HUES6 (cell line): ENCODE measurements at regions not wholly inside any gene's neighbourhood (a gene's known extent, or its start where the extent isn't known, plus 50 kb on each side); places are given as distances from the start of the nearest gene placed in this dataset.
"Not testable (repeated sequence)": the region's sequence is repeated elsewhere in the genome, so short reads cannot be mapped to it uniquely, and the experiment has no call there.

Experiments
- H3K27ac ChIP-seq: 2 replicates; pipeline ENCODE4 v1.7.0; 2013; ENCODE audit warnings: low read depth, mild to moderate bottlenecking, low read length, inconsistent platforms
- H3K27me3 ChIP-seq: 2 replicates; pipeline ENCODE4 v1.6.1; 2013; ENCODE audit warnings: low read length; ENCODE audit not compliant: control insufficient read depth, insufficient read depth
- H3K36me3 ChIP-seq: 2 replicates; pipeline ENCODE4 v1.6.1; 2013; ENCODE audit warnings: low read length; ENCODE audit not compliant: control insufficient read depth, insufficient read depth
- H3K4me1 ChIP-seq: 2 replicates; pipeline ENCODE4 v1.6.1; 2013; ENCODE audit warnings: low read length; ENCODE audit not compliant: control insufficient read depth, insufficient read depth
- H3K4me3 ChIP-seq: 2 replicates; pipeline ENCODE4 v1.5.1; 2013; ENCODE audit warnings: low read depth, low read length
- H3K9ac ChIP-seq: one replicate; pipeline ENCODE4 v1.6.1; 2013; ENCODE audit warnings: mild to moderate bottlenecking, low read length
- H3K9me3 ChIP-seq: 2 replicates; pipeline ENCODE4 v1.6.1; 2013; ENCODE audit warnings: low read depth, low read length; ENCODE audit not compliant: control insufficient read depth, insufficient read depth

DNA sequence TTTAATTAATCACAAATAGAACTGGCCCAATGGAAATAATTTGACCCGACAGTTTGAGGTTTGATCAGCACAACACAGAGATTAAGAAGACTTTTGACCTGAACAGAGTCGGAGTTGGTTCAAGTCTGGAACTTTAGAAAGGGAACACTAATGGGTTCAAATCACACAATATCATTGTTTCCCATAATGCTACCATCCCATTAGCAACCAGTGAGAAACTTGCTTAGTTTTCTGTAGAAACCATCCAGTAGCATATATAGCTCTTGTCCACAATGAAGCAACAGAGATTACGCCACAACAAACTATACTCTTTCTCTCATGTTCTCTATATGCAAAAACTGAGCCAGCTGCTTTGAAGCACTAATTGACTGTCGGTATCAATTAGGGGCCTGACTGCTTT is 376.9 kb upstream of the SPRY2 start:
- H3K27ac ChIP-seq = no peak overlapping the region
- no peaks in the 10 kb centered on the region for H3K27me3 ChIP-seq
- H3K9me3 ChIP-seq = peaks cover 2% of the 10 kb centered on the region; the same call in 1 of the 2 replicates
- H3K36me3 ChIP-seq = no peaks in the 10 kb centered on the region
- no peak overlapping the region for H3K9ac ChIP-seq
- H3K4me3 ChIP-seq = no peak overlapping the region
- H3K4me1 ChIP-seq = peaks cover 12% of the 10 kb centered on the region; the same call in 1 of the 2 replicates

DNA sequence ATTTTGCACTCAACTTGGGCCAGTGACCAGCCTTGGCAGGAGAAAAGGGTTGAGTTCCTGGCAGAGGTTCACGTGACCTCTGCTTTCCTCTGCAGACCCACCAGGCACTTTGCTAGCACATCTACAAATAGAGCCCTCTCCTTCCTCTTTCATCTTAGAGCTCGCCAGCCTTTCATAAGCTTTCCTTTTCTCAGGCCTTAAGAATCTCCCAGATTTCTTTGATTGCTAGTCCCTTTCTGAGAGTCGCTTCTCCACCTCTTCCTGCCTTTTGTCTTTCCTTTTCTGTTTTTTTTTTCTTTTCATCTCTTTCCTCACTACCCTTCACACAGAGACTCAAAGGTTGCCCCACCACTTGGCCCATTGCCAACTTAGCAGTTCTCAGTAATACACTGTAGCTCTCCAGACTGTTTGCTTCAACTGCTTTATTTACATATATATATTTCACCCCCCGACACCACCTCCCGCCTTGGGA is 375.7 kb upstream of the SPRY2 start:
- Histone ChIP-seq H3K9me3 (peaks cover 5% of the 10 kb centered on the region; the same call in 1 of the 2 replicates), H3K4me1 (peaks cover 12% of the 10 kb centered on the region; the same call in 1 of the 2 replicates), H3K4me3 (no peak overlapping the region), H3K36me3 (no peaks in the 10 kb centered on the region), H3K27me3 (no peaks in the 10 kb centered on the region), H3K27ac (no peak overlapping the region), H3K9ac (no peak overlapping the region)

DNA sequence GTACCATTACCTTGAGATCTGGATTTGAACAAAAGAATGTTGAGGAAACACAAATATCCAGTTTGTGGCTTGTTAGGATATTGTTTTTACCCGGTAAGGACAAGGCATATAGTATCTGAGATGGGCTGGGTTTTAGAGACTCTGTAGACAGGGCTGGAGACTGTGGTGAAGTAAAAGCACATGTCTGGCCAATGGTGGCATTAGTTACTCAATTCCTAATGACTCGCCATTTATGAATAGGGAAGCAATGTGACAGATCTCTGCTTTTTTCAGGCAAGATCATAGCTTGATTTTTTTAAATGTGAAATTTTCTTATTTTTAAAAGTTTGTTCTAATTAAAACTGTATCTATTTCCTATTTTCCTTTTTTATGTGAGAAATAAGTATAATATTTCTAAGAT is 371.1 kb upstream of the SPRY2 start:
- no peak overlapping the region for H3K9ac ChIP-seq

GRCh38 chr13:80708791-80709190 is 367.9 kb upstream of the SPRY2 start:
- no peak overlapping the region for H3K9ac ChIP-seq
- H3K9me3 ChIP-seq = peaks cover 17% of the 10 kb centered on the region; the same call in 1 of the 2 replicates
- H3K4me3 ChIP-seq = no peak overlapping the region
- H3K36me3 ChIP-seq = no peaks in the 10 kb centered on the region
- H3K4me1 ChIP-seq = no peaks in the 10 kb centered on the region
- H3K27me3 ChIP-seq = no peaks in the 10 kb centered on the region
- no peak overlapping the region for H3K27ac ChIP-seq

More for the DNA sequence above, 371.1 kb upstream of the SPRY2 start:
- no peak overlapping the region for H3K4me3 ChIP-seq
- H3K27me3 ChIP-seq = no peaks in the 10 kb centered on the region
- no peak overlapping the region for H3K27ac ChIP-seq
- no peaks in the 10 kb centered on the region for H3K36me3 ChIP-seq
- peaks cover 14% of the 10 kb centered on the region; the same call in 1 of the 2 replicates for H3K9me3 ChIP-seq
- H3K4me1 ChIP-seq = peaks cover 11% of the 10 kb centered on the region; the same call in 1 of the 2 replicates

DNA sequence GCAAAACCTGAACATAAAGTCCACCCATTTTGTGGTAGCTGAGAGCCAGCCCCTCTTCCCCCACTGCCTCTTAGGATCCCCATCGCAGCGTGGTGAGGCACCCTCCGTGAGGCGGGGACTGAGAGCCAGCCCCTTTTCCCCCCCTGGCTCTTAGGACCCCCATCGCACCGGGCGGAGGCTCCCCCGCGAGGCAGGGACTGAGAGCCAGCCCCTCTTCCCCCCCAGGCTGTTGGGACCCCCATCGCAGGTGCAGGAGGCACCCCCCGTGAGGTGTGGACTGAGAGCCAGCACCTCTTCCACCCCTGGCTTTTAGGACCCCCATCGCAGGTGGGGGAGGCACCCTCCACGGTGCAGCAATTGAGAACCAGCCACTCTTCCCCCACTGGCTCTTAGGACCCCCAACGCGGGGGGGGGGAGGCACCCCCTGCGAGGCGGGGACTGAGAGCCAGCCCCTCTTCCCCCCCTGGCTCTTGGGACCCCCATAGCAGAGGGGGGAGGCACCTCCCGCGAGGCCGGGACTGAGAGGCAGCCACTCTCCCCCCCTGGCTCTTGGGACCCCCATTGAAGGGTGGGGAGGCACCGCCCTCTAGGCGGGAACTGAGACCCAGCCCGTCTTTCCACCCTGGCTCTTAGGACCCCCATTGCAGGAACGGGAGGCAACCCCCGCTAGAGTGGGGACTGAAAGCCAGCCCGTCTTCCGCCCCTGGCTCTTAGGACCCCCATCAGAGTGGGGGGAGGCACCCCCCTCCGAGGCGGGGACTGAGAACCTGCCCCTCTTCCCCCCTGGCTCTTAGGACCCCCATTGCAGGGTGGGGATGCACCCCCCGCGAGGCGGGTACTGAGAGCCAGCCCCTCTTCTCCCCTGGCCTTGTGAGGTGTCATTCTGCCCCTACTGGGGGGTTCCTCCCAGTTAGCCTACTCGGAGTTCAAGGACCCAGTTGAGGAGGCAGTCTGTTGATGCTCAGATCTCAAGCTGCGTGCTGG is 366.4 kb upstream of the SPRY2 start:
- Histone ChIP-seq H3K4me1 (no peaks in the 10 kb centered on the region), H3K27ac (no peak overlapping the region), H3K4me3 (no peak overlapping the region), H3K9ac (no peak overlapping the region), H3K9me3 (peaks cover 12% of the 10 kb centered on the region; the same call in 1 of the 2 replicates), H3K27me3 (no peaks in the 10 kb centered on the region), H3K36me3 (no peaks in the 10 kb centered on the region)

- H3K4me3 ChIP-seq = no peak overlapping the region
- H3K27ac ChIP-seq = no peak overlapping the region
- H3K9me3 ChIP-seq = peaks cover 12% of the 10 kb centered on the region; the same call in 1 of the 2 replicates
- no peaks in the 10 kb centered on the region for H3K27me3 ChIP-seq
- no peaks in the 10 kb centered on the region for H3K4me1 ChIP-seq
- no peak overlapping the region for H3K9ac ChIP-seq
- H3K36me3 ChIP-seq = no peaks in the 10 kb centered on the region
These were observed 365.2 kb upstream of the SPRY2 start for GRCh38 chr13:80706164-80706471.

- Histone ChIP-seq H3K27me3 (no peaks in the 10 kb centered on the region), H3K4me1 (no peaks in the 10 kb centered on the region), H3K9me3 (peaks cover 12% of the 10 kb centered on the region; the same call in 1 of the 2 replicates)
These were observed 364.6 kb upstream of the SPRY2 start for GRCh38 chr13:80705371-80706163.

DNA sequence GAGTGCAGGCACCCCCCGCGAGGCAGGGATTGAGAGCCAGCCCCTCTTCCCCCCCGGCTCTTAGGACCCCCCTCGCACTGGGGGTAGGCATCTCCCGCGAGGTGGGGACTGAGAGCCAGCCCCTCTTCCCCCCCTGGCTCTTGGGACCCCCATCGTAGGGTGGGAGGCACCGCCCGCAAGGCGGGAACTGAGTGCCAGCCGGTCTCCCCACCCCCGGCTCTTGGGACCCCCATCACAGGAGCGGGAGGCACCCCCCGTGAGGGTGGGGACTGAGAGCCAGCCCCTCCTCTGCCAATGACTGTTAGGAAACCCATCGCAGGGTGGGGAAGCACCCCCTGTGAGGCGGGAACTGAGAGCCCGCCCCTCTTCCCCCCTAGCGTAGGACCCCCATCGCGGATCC is 363.4 kb upstream of the SPRY2 start:
- Histone ChIP-seq H3K27me3 (no peaks in the 10 kb centered on the region), H3K4me1 (no peaks in the 10 kb centered on the region), H3K4me3 (no peak overlapping the region), H3K9ac (no peak overlapping the region), H3K9me3 (peaks cover 12% of the 10 kb centered on the region; the same call in 1 of the 2 replicates), H3K36me3 (no peaks in the 10 kb centered on the region), H3K27ac (no peak overlapping the region)

More at GRCh38 chr13:80705371-80706163, 364.6 kb upstream of the SPRY2 start:
- Histone ChIP-seq H3K4me3 (no peak overlapping the region), H3K27ac (no peak overlapping the region), H3K9ac (no peak overlapping the region), H3K36me3 (no peaks in the 10 kb centered on the region)

DNA sequence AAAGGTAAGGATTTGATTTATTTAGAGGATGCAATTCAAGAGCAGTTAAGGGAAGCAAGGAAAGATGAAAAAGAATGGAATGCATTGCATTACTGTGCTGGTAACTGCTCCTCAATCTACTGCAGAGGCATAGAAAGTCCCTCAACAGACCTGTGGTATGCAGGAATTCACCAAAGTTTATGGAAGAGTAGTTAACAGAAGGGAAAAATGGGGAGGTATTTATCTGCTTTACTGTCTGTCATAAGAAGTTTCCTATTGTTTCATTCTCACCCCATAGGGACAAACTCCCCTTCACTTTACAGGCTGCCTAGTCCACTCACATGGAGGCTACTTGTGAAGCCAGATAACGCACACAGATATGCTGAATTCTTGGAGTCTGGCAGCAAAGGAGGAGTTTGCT is 354.9 kb upstream of the SPRY2 start:
- Histone ChIP-seq H3K4me3 (no peak overlapping the region), H3K27me3 (no peaks in the 10 kb centered on the region), H3K4me1 (no peaks in the 10 kb centered on the region), H3K9ac (no peak overlapping the region), H3K27ac (no peak overlapping the region), H3K36me3 (no peaks in the 10 kb centered on the region), H3K9me3 (peaks cover 4% of the 10 kb centered on the region; the same call in 1 of the 2 replicates)

DNA sequence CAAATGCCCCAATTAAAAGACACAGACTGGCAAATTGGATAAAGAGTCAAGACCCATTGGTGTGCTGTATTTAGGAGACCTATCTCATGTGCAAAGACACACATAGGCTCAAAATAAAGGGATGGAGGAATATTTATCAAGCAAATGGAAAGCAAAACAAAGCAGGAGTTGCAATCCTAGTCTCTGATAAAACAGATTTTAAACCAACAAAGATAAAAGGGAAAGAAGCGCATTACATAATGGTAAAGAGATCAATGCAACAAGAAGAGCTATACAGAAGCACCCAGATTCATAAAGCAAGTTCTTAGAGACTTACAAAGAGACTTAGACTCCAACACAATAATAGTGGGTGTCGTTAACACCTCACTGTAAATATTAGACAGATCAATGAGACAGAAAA is 350.9 kb upstream of the SPRY2 start:
- not testable (repeated sequence) for H3K27me3 ChIP-seq, H3K27ac ChIP-seq, H3K36me3 ChIP-seq, H3K4me3 ChIP-seq, H3K9ac ChIP-seq, H3K4me1 ChIP-seq
- H3K9me3 ChIP-seq = peaks cover 10% of the 10 kb centered on the region; the same call in 1 of the 2 replicates
